Lower lobe of right lung (tissue), 2 donors: ENCODE measurements at regions not wholly inside any gene's neighbourhood (a gene's known extent, or its start where the extent isn't known, plus 50 kb on each side); places are given as distances from the start of the nearest gene placed in this dataset.

Source experiments
- ATAC-seq, 2 donors: fragments of 200-7000 bp; cut with Tn5 transposase; one replicate each; pipeline ENCODE4 v1.9.1; 2020 to 2022; ENCODE audit warnings: mild to moderate bottlenecking in 2 of 2, moderate library complexity in 2 of 2
- DNase-seq: peaks from one replicate; pipeline ENCODE4 v3.0.0-alpha.2; 2020
- H3K27ac ChIP-seq: fragments of 200-600 bp; one replicate; pipeline ENCODE4 v1.8.0; 2022
- H3K27me3 ChIP-seq: fragments of 200-600 bp; one replicate; pipeline ENCODE4 v1.8.0; 2022; ENCODE audit warnings: low read depth
- H3K36me3 ChIP-seq: fragments of 200-600 bp; one replicate; pipeline ENCODE4 v1.8.0; 2022; ENCODE audit warnings: mild to moderate bottlenecking
- H3K4me1 ChIP-seq: fragments of 200-600 bp; one replicate; pipeline ENCODE4 v1.8.0; 2022
- H3K4me3 ChIP-seq: fragments of 200-600 bp; one replicate; pipeline ENCODE4 v1.8.0; 2022; ENCODE audit warnings: mild to moderate bottlenecking
- H3K9me3 ChIP-seq: fragments of 200-600 bp; one replicate; pipeline ENCODE4 v1.8.0; 2022
- CTCF ChIP-seq: fragments of 200-600 bp; IDR thresholded peaks from one replicate; pipeline ENCODE4 v1.8.0; 2022; ENCODE audit warnings: antibody characterized with exemption, mild to moderate bottlenecking
- intact Hi-C: fragments of 100-400 bp; cut with DNase I; formaldehyde crosslinking; loops from one replicate; pipeline ENCODE4 v1.11.0; 2022
- donor health status: DM: no; HTN: yes; CAD: no; lungs with severe emphysema.

GRCh38 chr17:51454456-51454978, 194.2 kb downstream of the UTP18 start:
- TF ChIP-seq CTCF = no peak
- Histone ChIP-seq H3K9me3 (no peaks in the 10 kb centered on the region), H3K27me3 (no peaks in the 10 kb centered on the region), H3K4me1 (no peaks in the 10 kb centered on the region), H3K4me3 (no peak overlapping the region), H3K27ac (no peak overlapping the region), H3K36me3 (no peaks in the 10 kb centered on the region)
- ATAC-seq (no peak), DNase-seq (no peak)
- intact Hi-C loops = no loop called here

- Histone ChIP-seq H3K4me1 (no peaks in the 10 kb centered on the region), H3K36me3 (no peaks in the 10 kb centered on the region), H3K4me3 (no peak overlapping the region), H3K9me3 (no peaks in the 10 kb centered on the region), H3K27me3 (no peaks in the 10 kb centered on the region), H3K27ac (no peak overlapping the region)
- TF ChIP-seq CTCF = no peak
- DNase-seq = no peak
- no peak for ATAC-seq
- intact Hi-C loops = no loop called here
These were observed 194.9 kb downstream of the UTP18 start for GRCh38 chr17:51455211-51455610.

- Histone ChIP-seq H3K4me1 (no peaks in the 10 kb centered on the region), H3K9me3 (no peaks in the 10 kb centered on the region), H3K27ac (no peak overlapping the region), H3K4me3 (no peak overlapping the region), H3K27me3 (no peaks in the 10 kb centered on the region), H3K36me3 (no peaks in the 10 kb centered on the region)
- TF ChIP-seq CTCF = no peak
- DNase-seq = no peak
- intact Hi-C loops = no loop called here
- no peak for ATAC-seq
These were observed 195.6 kb downstream of the UTP18 start for GRCh38 chr17:51455931-51456330.

- Histone ChIP-seq H3K4me3 (no peak overlapping the region), H3K27me3 (no peaks in the 10 kb centered on the region), H3K9me3 (no peaks in the 10 kb centered on the region), H3K36me3 (no peaks in the 10 kb centered on the region), H3K4me1 (no peaks in the 10 kb centered on the region), H3K27ac (no peak overlapping the region)
- intact Hi-C loops = no loop called here
- ATAC-seq (no peak), DNase-seq (no peak)
- no peak for TF ChIP-seq CTCF
These were observed 196.6 kb downstream of the UTP18 start for GRCh38 chr17:51456942-51457341.

GRCh38 chr17:51461578-51462004, 201.2 kb downstream of the UTP18 start:
- DNase-seq (peak; percentile 52), ATAC-seq (peak; percentile 79 to 86)
- Histone ChIP-seq H3K9me3 (no peaks in the 10 kb centered on the region), H3K36me3 (no peaks in the 10 kb centered on the region), H3K4me3 (no peak overlapping the region), H3K27me3 (no peaks in the 10 kb centered on the region), H3K27ac (no peak overlapping the region), H3K4me1 (no peaks in the 10 kb centered on the region)
- intact Hi-C loops = no loop called here
- peak; percentile 79 for TF ChIP-seq CTCF

- no peak overlapping the region for H3K4me3 ChIP-seq
- ATAC-seq = no peak
These were observed 203.0 kb downstream of the UTP18 start for GRCh38 chr17:51463353-51463752.

More at GRCh38 chr17:51463353-51463752, 203.0 kb downstream of the UTP18 start:
- Histone ChIP-seq H3K9me3 (no peaks in the 10 kb centered on the region), H3K27me3 (no peaks in the 10 kb centered on the region), H3K4me1 (no peaks in the 10 kb centered on the region), H3K36me3 (no peaks in the 10 kb centered on the region), H3K27ac (no peak overlapping the region)
- no peak for TF ChIP-seq CTCF
- no peak for DNase-seq
- intact Hi-C loops = no loop called here
